ENCODE measurements at regions not wholly inside any gene's neighbourhood (a gene's known extent, or its start where the extent isn't known, plus 50 kb on each side); places are given as distances from the start of the nearest gene placed in this dataset.

- no peak for DNase-seq (ENCODE audit: low read depth)
- no peak overlapping the region for H3K4me3 ChIP-seq (ENCODE audit: low read depth, low read length)
- no peak for TF ChIP-seq CTCF (IDR thresholded peaks at IDR 0.05; ENCODE audit: low read depth, low read length, missing control alignments)
Observed at GRCh38 chr2:120530781-120531180, 184.8 kb downstream of the INHBB start.

- no peak for TF ChIP-seq CTCF (IDR thresholded peaks at IDR 0.05; ENCODE audit: low read depth, low read length, missing control alignments)
- DNase-seq (ENCODE audit: low read depth), result no peak
Observed at GRCh38 chr2:120531365-120531764, 185.4 kb downstream of the INHBB start.

GRCh38 chr2:120531863-120532600 lies 186.1 kb downstream of the INHBB start:
- no peak for TF ChIP-seq CTCF (IDR thresholded peaks at IDR 0.05; ENCODE audit: low read depth, low read length, missing control alignments)
- DNase-seq (ENCODE audit: low read depth), result no peak
- no peak overlapping the region for H3K4me3 ChIP-seq (ENCODE audit: low read depth, low read length)

More at GRCh38 chr2:120531365-120531764, 185.4 kb downstream of the INHBB start:
- H3K4me3 ChIP-seq (ENCODE audit: low read depth, low read length), result no peak overlapping the region

GRCh38 chr2:120533625-120534024 lies 187.7 kb downstream of the INHBB start:
- TF ChIP-seq CTCF (IDR thresholded peaks at IDR 0.05; ENCODE audit: low read depth, low read length, missing control alignments), result no peak
- DNase-seq (ENCODE audit: low read depth), result no peak
- no peak overlapping the region for H3K4me3 ChIP-seq (ENCODE audit: low read depth, low read length)

- no peak for TF ChIP-seq CTCF (IDR thresholded peaks at IDR 0.05; ENCODE audit: low read depth, low read length, missing control alignments)
- no peak overlapping the region for H3K4me3 ChIP-seq (ENCODE audit: low read depth, low read length)
- DNase-seq (ENCODE audit: low read depth), result no peak
Observed at GRCh38 chr2:120534457-120534856, 188.5 kb downstream of the INHBB start.

- DNase-seq (ENCODE audit: low read depth), result no peak
- H3K4me3 ChIP-seq (ENCODE audit: low read depth, low read length), result no peak overlapping the region
- no peak for TF ChIP-seq CTCF (IDR thresholded peaks at IDR 0.05; ENCODE audit: low read depth, low read length, missing control alignments)
Observed at GRCh38 chr2:120535081-120535480, 189.1 kb downstream of the INHBB start.

- H3K4me3 ChIP-seq (ENCODE audit: low read depth, low read length), result no peak overlapping the region
- DNase-seq (ENCODE audit: low read depth), result no peak
- no peak for TF ChIP-seq CTCF (IDR thresholded peaks at IDR 0.05; ENCODE audit: low read depth, low read length, missing control alignments)
Observed at GRCh38 chr2:120536141-120536540, 190.2 kb downstream of the INHBB start.

Measured in GM12864 (cell line).